AG09309 (cell line): ENCODE measurements at regions not wholly inside any gene's neighbourhood (a gene's known extent, or its start where the extent isn't known, plus 50 kb on each side); places are given as distances from the start of the nearest gene placed in this dataset.
A peak's percentile ranks its signal among the peaks of the same experiment; 100 is the strongest.

Experiments used
- DNase-seq: peaks from one replicate; pipeline ENCODE4 v3.0.0-alpha.2; 2010; ENCODE audit warnings: low read depth
- H3K4me3 ChIP-seq: 2 replicates; pipeline ENCODE4 v1.5.1; 2011; ENCODE audit warnings: mild to moderate bottlenecking, low read depth, low read length, moderate library complexity; ENCODE audit not compliant: control insufficient read depth
- TF ChIP-seq, protein P1 (sequence below): IDR thresholded peaks from 2 replicates; pipeline ENCODE4 v1.5.1; 2011; ENCODE audit warnings: mild to moderate bottlenecking, low read depth, low read length, inconsistent platforms; ENCODE audit not compliant: insufficient read depth, control insufficient read depth; ENCODE audit errors: missing control alignments

GRCh38 chr5:125357660-125358059 is 611.2 kb upstream of the ZNF608 start:
- DNase-seq = no peak
- TF ChIP-seq, protein P1, sequence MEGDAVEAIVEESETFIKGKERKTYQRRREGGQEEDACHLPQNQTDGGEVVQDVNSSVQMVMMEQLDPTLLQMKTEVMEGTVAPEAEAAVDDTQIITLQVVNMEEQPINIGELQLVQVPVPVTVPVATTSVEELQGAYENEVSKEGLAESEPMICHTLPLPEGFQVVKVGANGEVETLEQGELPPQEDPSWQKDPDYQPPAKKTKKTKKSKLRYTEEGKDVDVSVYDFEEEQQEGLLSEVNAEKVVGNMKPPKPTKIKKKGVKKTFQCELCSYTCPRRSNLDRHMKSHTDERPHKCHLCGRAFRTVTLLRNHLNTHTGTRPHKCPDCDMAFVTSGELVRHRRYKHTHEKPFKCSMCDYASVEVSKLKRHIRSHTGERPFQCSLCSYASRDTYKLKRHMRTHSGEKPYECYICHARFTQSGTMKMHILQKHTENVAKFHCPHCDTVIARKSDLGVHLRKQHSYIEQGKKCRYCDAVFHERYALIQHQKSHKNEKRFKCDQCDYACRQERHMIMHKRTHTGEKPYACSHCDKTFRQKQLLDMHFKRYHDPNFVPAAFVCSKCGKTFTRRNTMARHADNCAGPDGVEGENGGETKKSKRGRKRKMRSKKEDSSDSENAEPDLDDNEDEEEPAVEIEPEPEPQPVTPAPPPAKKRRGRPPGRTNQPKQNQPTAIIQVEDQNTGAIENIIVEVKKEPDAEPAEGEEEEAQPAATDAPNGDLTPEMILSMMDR = no peak
- no peak overlapping the region for H3K4me3 ChIP-seq

GRCh38 chr5:125365747-125366146 is 619.3 kb upstream of the ZNF608 start:
- no peak overlapping the region for H3K4me3 ChIP-seq
- TF ChIP-seq, protein P1 = no peak
- no peak for DNase-seq

DNA sequence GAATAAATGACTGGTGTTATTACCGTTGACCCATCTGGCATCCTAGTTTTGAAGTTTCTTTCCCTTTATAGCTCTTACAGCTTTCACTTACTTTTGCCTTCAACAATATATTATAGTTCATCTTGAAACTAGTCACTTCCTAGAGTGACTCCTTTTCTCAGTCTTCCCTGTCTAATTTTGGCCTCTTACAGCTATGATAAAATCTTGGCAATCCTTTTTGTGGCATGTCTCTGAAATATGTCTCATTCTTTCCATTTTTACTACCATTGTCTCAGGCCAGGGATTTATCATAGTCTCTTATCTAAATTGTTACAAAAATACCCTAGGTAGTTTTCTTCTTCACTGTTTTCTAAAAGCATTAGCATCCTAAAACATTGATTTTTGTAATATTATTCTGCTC is 621.3 kb upstream of the ZNF608 start:
- TF ChIP-seq, protein P1 = no peak
- DNase-seq = peak; percentile 27
- H3K4me3 ChIP-seq = no peak overlapping the region

GRCh38 chr5:125370461-125371205 is 624.2 kb upstream of the ZNF608 start:
- H3K4me3 ChIP-seq = no peak overlapping the region
- no peak for DNase-seq
- TF ChIP-seq, protein P1 = no peak

- TF ChIP-seq, protein P1 = no peak
- DNase-seq = peak; percentile 17
- H3K4me3 ChIP-seq = no peak overlapping the region
These were observed 626.5 kb upstream of the ZNF608 start for GRCh38 chr5:125372694-125373631.

GRCh38 chr5:125375143-125375542 is 628.7 kb upstream of the ZNF608 start:
- no peak for DNase-seq
- TF ChIP-seq, protein P1 = no peak
- no peak overlapping the region for H3K4me3 ChIP-seq
